ENCODE measurements at regions not wholly inside any gene's neighbourhood (a gene's known extent, or its start where the extent isn't known, plus 50 kb on each side); places are given as distances from the start of the nearest gene placed in this dataset.

- no peak overlapping the region for H3K4me3 ChIP-seq (ENCODE audit: low read depth, low read length)
- TF ChIP-seq CTCF (IDR thresholded peaks at IDR 0.05; ENCODE audit: insufficient read depth, low read length) = no peak
- DNase-seq (ENCODE audit: low read depth) = peak; percentile 49
Observed at GRCh38 chr3:130601442-130601971, 84.5 kb downstream of the COL6A6 start.

GRCh38 chr3:130604806-130605205, 87.8 kb downstream of the COL6A6 start:
- no peak overlapping the region for H3K4me3 ChIP-seq (ENCODE audit: low read depth, low read length)
- no peak for DNase-seq (ENCODE audit: low read depth)
- TF ChIP-seq CTCF (IDR thresholded peaks at IDR 0.05; ENCODE audit: insufficient read depth, low read length) = no peak

- H3K4me3 ChIP-seq (ENCODE audit: low read depth, low read length) = no peak overlapping the region
- no peak for DNase-seq (ENCODE audit: low read depth)
- TF ChIP-seq CTCF (IDR thresholded peaks at IDR 0.05; ENCODE audit: insufficient read depth, low read length) = no peak
Observed at GRCh38 chr3:130606336-130606735, 89.4 kb downstream of the COL6A6 start.

GRCh38 chr3:130607553-130608154, 90.7 kb downstream of the COL6A6 start:
- H3K4me3 ChIP-seq (ENCODE audit: low read depth, low read length) = no peak overlapping the region
- no peak for TF ChIP-seq CTCF (IDR thresholded peaks at IDR 0.05; ENCODE audit: insufficient read depth, low read length)
- DNase-seq (ENCODE audit: low read depth) = no peak

- DNase-seq (ENCODE audit: low read depth) = peak; percentile 92
- no peak overlapping the region for H3K4me3 ChIP-seq (ENCODE audit: low read depth, low read length)
- TF ChIP-seq CTCF (IDR thresholded peaks at IDR 0.05; ENCODE audit: insufficient read depth, low read length) = no peak
Observed at GRCh38 chr3:130609166-130609979, 92.4 kb downstream of the COL6A6 start.

- DNase-seq (ENCODE audit: low read depth) = no peak
- no peak for TF ChIP-seq CTCF (IDR thresholded peaks at IDR 0.05; ENCODE audit: insufficient read depth, low read length)
- no peak overlapping the region for H3K4me3 ChIP-seq (ENCODE audit: low read depth, low read length)
Observed at GRCh38 chr3:130619196-130619595, 102.2 kb downstream of the COL6A6 start.

All from fibroblast of the aortic adventitia (primary cell).